ENCODE measurements at regions not wholly inside any gene's neighbourhood (a gene's known extent, or its start where the extent isn't known, plus 50 kb on each side); places are given as distances from the start of the nearest gene placed in this dataset.

DNA sequence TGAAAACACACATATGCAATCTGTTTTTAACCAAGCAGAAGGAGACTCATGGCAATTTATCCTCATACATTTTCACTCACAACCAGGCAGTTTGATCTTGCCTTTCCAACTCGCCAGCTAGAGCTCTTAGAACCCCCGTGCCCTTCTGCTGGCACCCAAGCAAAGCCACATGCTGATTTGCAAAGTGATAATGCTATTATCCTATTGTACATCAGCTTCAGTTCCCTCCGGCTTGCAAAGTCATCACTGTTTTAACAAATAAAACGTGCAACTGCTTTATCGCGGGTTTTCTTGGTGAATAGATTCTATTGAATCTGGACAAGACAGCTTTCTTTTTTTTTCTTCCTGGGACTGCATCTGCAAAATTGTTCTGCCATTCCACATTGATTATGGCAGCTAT lies 314.6 kb downstream of the LNPK start:
- no peak for DNase-seq (ENCODE audit: low read depth in 1 of 2, low spot score in 2 of 2)

More for the DNA sequence above, 314.6 kb downstream of the LNPK start:
- Histone ChIP-seq H3K36me3 (ENCODE audit: control insufficient read depth in 2 of 4, insufficient read depth in 4 of 4, low read length in 3 of 4) (no peaks in the 10 kb centered on the region), H3K56ac (replicated peaks; ENCODE audit: insufficient read length, low read depth, low read length) (no peak overlapping the region), H4K91ac (replicated peaks; ENCODE audit: insufficient read length, low read length) (no peak overlapping the region), H3K9me3 (ENCODE audit: insufficient read depth in 2 of 2, low read depth in 1 of 2, low read length in 1 of 2) (no peaks in the 10 kb centered on the region), H2AK5ac (ENCODE audit: low read depth, low read length) (no peak overlapping the region), H3K27me3 (replicated peaks in 1 of 4; ENCODE audit: control insufficient read depth in 3 of 4, extremely low read depth in 1 of 4, insufficient read depth in 3 of 4, low read length in 3 of 4) (no peaks in the 10 kb centered on the region), H3K4me2 (ENCODE audit: insufficient read depth in 1 of 2, low read depth in 2 of 2, low read length in 2 of 2) (no peak overlapping the region), H3K79me1 (ENCODE audit: low read depth, low read length) (no peaks in the 10 kb centered on the region), H4K20me1 (replicated peaks in 1 of 2; ENCODE audit: control insufficient read depth in 1 of 2, insufficient read depth in 2 of 2, low read length in 2 of 2) (peaks cover 0 to 1% of the 10 kb centered on the region in 2 experiments), H3K79me2 (ENCODE audit: control insufficient read depth in 1 of 2, insufficient read depth in 2 of 2, low read length in 2 of 2) (no peaks in the 10 kb centered on the region), H2BK120ac (replicated peaks; ENCODE audit: low read depth, low read length) (no peak overlapping the region), H2BK5ac (ENCODE audit: low read depth, low read length) (no peak overlapping the region), H2AFZ (ENCODE audit: low read length) (no peak overlapping the region), H2BK15ac (ENCODE audit: low read length) (no peak overlapping the region), H3K27ac (ENCODE audit: low read depth, low read length) (no peak overlapping the region), H2BK20ac (ENCODE audit: low read length) (no peak overlapping the region), H3K4me1 (replicated peaks in 1 of 4; ENCODE audit: control insufficient read depth in 3 of 4, insufficient read depth in 4 of 4, low read length in 3 of 4) (no peaks in the 10 kb centered on the region), H3K14ac (ENCODE audit: insufficient read length) (no peak overlapping the region), H3K23ac (ENCODE audit: insufficient read length) (no peak overlapping the region), H3K23me2 (ENCODE audit: low read depth, low read length) (no peaks in the 10 kb centered on the region), H3K4me3 (ENCODE audit: extremely low read depth in 1 of 4, insufficient read depth in 2 of 4, low read depth in 3 of 4, low read length in 4 of 4) (no peak overlapping the region), H4K8ac (ENCODE audit: extremely low read depth, insufficient read depth, low read length) (no peak overlapping the region), H3K18ac (ENCODE audit: extremely low read depth, low read length) (no peak overlapping the region), H3K9ac (replicated peaks in 1 of 4; ENCODE audit: extremely low read depth in 1 of 4, low read depth in 3 of 4, low read length in 3 of 4) (no peak overlapping the region), H2BK12ac (ENCODE audit: low read depth, low read length) (no peak overlapping the region), H3K4ac (replicated peaks; ENCODE audit: insufficient read length, low read depth, low read length) (no peak overlapping the region), H4K5ac (ENCODE audit: insufficient read length, low read depth, low read length) (no peak overlapping the region)
- no peak for TF ChIP-seq SP4 (IDR thresholded peaks at IDR 0.05; ENCODE audit: low read length)
- no peak for TF ChIP-seq TAF1 (IDR thresholded peaks at IDR 0.05; ENCODE audit: low read depth, low read length)
- TF ChIP-seq POU5F1 (IDR thresholded peaks at IDR 0.05; ENCODE audit: low read depth, low read length), result no peak
- no peak for TF ChIP-seq JUND (IDR thresholded peaks at IDR 0.05; ENCODE audit: low read length)
- TF ChIP-seq RAD21 (IDR thresholded peaks at IDR 0.05 in 1 of 2, conservative IDR thresholded peaks at IDR 0.05 in 1 of 2; ENCODE audit: low read depth in 2 of 2, low read length in 2 of 2), result no peak
- TF ChIP-seq SIRT6 (IDR thresholded peaks at IDR 0.05; ENCODE audit: low read length), result no peak
- no peak for TF ChIP-seq YY1 (IDR thresholded peaks at IDR 0.05; ENCODE audit: low read depth, low read length)
- no peak for TF ChIP-seq GABPA (IDR thresholded peaks at IDR 0.05; ENCODE audit: borderline replicate concordance, insufficient read depth, low read length)
- TF ChIP-seq RXRA (IDR thresholded peaks at IDR 0.05; ENCODE audit: insufficient read depth, low read depth, low read length), result no peak
- TF ChIP-seq SP2 (IDR thresholded peaks at IDR 0.05; ENCODE audit: low read length), result no peak
- no peak for TF ChIP-seq CTBP2 (IDR thresholded peaks at IDR 0.05; ENCODE audit: borderline replicate concordance, insufficient read depth, insufficient read length, low read length)
- no peak for TF ChIP-seq CHD1 (IDR thresholded peaks at IDR 0.05; ENCODE audit: low read depth, low read length)
- no peak for FAIRE-seq
- ChIA-PET POLR2A (ENCODE audit: partially characterized antibody) (no interaction called here), CTCF (ENCODE audit: partially characterized antibody) (interaction anchor here (0.7 to 8.1 kb wide), 13 partner anchors 11 to 401 kb away, joined by 3 to 39 read pairs (median 4); no protein-coding TSS in a partner anchor)
- WGBS, 2 experiments (ENCODE audit: extremely low coverage in 1 of 2, insufficient coverage in 1 of 2, insufficient read length in 1 of 2, insufficient replicate concordance in 2 of 2, low coverage in 1 of 2, low lambda C conversion rate in 2 of 2, missing lambda C conversion rate in 1 of 2), result 88% methylated on average over 6 of the region's 6 CpGs; no CpG with 5 or more reads in 1 of the 2 experiments

All from H1 (cell line).